ENCODE measurements at regions not wholly inside any gene's neighbourhood (a gene's known extent, or its start where the extent isn't known, plus 50 kb on each side); places are given as distances from the start of the nearest gene placed in this dataset.

DNA sequence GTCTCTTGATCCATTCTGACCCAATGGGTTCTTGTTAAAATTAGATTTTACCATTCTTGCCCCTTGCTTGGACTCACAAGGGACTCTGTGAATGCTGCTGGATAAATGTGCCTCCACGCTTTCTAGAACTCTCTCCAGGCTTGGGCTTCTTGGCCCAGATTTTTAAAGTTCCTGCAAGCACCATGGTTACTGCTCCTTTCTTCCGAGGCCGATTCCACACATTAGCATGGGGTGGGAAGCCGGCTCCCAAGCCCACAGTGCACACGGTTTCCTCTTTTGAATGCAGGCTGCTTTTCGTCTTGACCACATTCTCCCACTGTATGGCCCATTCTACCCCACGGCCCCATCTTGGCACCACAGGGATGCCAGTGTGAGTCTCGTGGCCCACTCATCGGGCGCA, 174.3 kb upstream of the PITRM1 start:
- intact Hi-C loops (cut with DNase I) = no loop called here
- no peak for TF ChIP-seq POLR2A (IDR thresholded peaks at IDR 0.05)
- TF ChIP-seq, protein P1, sequence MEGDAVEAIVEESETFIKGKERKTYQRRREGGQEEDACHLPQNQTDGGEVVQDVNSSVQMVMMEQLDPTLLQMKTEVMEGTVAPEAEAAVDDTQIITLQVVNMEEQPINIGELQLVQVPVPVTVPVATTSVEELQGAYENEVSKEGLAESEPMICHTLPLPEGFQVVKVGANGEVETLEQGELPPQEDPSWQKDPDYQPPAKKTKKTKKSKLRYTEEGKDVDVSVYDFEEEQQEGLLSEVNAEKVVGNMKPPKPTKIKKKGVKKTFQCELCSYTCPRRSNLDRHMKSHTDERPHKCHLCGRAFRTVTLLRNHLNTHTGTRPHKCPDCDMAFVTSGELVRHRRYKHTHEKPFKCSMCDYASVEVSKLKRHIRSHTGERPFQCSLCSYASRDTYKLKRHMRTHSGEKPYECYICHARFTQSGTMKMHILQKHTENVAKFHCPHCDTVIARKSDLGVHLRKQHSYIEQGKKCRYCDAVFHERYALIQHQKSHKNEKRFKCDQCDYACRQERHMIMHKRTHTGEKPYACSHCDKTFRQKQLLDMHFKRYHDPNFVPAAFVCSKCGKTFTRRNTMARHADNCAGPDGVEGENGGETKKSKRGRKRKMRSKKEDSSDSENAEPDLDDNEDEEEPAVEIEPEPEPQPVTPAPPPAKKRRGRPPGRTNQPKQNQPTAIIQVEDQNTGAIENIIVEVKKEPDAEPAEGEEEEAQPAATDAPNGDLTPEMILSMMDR (IDR thresholded peaks at IDR 0.05) = no peak
- Histone ChIP-seq H3K4me1 (no peaks in the 10 kb centered on the region), H3K4me3 (no peak overlapping the region), H3K27ac (no peak overlapping the region), H3K27me3 (no peaks in the 10 kb centered on the region), H3K36me3 (no peaks in the 10 kb centered on the region), H3K9me3 (no peaks in the 10 kb centered on the region)
- DNase-seq = no peak
- ATAC-seq = no peak
- 74% methylated on average over 10 of the region's 10 CpGs for WGBS (ENCODE audit: insufficient coverage, low coverage, low lambda C conversion rate, missing lambda C conversion rate)

- no peak overlapping the region for H3K27ac ChIP-seq
- no peak for ATAC-seq
- 65% methylated on average over 3 of the region's 3 CpGs for whole genome bisulfite sequencing (ENCODE audit: insufficient coverage, low coverage, low lambda C conversion rate, missing lambda C conversion rate)
Measured at GRCh38 chr10:3342771-3343170, 170.2 kb upstream of the PITRM1 start.

DNA sequence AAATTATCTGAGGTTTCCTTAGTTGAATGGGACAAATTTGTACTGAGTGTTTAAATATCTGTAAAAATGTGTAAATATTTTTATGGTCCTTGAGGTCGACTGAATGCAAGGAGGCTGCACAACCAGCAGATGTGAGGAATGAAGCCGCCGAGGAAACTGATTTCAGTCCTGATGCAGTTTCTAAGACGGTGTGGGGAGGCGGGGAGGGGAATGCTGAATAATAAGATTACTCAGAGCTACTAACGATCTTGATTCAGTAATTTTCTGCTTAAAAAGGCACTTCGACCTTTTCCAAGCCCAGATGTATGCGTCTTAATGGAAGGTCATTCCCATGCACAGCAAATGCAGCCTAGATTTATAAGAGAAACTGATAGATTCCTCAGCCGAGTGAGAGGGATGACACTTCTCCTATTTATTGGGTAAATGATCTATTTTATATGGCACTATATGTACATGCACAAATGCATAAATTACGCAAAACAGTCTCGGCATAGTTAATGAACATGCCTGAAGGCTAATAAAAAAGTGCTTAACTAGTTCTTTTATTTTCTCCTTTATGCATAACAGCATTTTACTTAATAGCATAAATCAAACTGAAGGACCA, 167.6 kb upstream of the PITRM1 start:
- Histone ChIP-seq H3K36me3 (no peaks in the 10 kb centered on the region), H3K9me3 (no peaks in the 10 kb centered on the region), H3K4me3 (no peak overlapping the region), H3K27me3 (no peaks in the 10 kb centered on the region), H3K27ac (no peak overlapping the region), H3K4me1 (no peaks in the 10 kb centered on the region)
- WGBS (ENCODE audit: insufficient coverage, low coverage, low lambda C conversion rate, missing lambda C conversion rate) = 69% methylated on average over 11 of the region's 11 CpGs
- no peak for TF ChIP-seq POLR2A (IDR thresholded peaks at IDR 0.05)
- TF ChIP-seq, protein P1 (IDR thresholded peaks at IDR 0.05) = no peak
- intact Hi-C loops (cut with DNase I) = no loop called here
- DNase-seq (no peak), ATAC-seq (no peak)

More at GRCh38 chr10:3342771-3343170, 170.2 kb upstream of the PITRM1 start:
- intact Hi-C loops (cut with DNase I) = no loop called here
- DNase-seq = no peak
- no peak for TF ChIP-seq POLR2A (IDR thresholded peaks at IDR 0.05)
- TF ChIP-seq, protein P1 (IDR thresholded peaks at IDR 0.05) = no peak
- no peaks in the 10 kb centered on the region for H3K9me3 ChIP-seq
- H3K36me3 ChIP-seq = no peaks in the 10 kb centered on the region
- no peak overlapping the region for H3K4me3 ChIP-seq
- no peaks in the 10 kb centered on the region for H3K27me3 ChIP-seq
- no peaks in the 10 kb centered on the region for H3K4me1 ChIP-seq

DNA sequence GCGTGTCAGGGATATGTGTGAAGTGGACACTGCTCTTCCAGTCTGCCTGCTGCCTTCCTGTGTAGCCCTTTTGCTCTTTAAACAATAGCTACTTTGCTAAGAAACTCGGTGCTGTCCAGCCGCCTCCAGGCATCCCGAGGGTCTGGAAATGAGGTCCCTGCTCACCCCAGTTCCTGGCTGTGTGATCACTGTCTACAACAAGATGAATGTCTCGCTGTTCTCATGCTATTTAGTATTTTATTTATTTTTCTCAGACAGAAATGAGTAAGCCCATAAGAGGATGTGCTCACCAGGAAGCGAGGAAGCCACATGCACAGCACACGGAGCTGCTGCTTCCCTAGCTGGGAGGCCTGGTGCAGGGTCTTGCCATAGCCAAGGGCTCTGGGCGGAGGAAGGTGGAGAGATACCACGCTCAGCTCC, 167.0 kb upstream of the PITRM1 start:
- no peaks in the 10 kb centered on the region for H3K27me3 ChIP-seq
- TF ChIP-seq, protein P1 (IDR thresholded peaks at IDR 0.05) = no peak
- no peak for TF ChIP-seq POLR2A (IDR thresholded peaks at IDR 0.05)
- no peak overlapping the region for H3K4me3 ChIP-seq
- 43% methylated on average over 9 of the region's 9 CpGs for WGBS (ENCODE audit: insufficient coverage, low coverage, low lambda C conversion rate, missing lambda C conversion rate)
- H3K9me3 ChIP-seq = no peaks in the 10 kb centered on the region
- H3K36me3 ChIP-seq = no peaks in the 10 kb centered on the region
- intact Hi-C loops (cut with DNase I) = no loop called here
- ATAC-seq (peak in 3 of 4 donors; percentile 22 to 79 (median 47)), DNase-seq (no peak)
- H3K4me1 ChIP-seq = no peaks in the 10 kb centered on the region
- no peak overlapping the region for H3K27ac ChIP-seq

DNA sequence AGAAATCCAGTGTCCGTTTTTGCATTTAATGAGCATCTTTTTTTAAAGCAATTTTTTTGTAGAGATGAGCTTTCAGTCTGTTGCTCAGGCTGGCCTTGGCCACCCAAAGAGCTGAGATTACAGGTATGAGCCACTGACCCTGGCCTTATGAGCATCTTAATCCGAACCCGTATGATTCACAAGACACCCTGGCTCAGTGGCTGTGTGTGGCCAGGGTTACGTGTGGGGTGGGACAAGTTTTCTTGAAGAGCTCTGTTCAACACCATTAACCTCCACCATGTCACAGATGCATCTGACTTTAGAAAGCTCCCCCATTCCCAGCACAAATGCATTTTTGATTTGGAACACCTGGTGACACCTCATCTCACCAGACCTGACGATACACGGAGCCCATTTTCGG, 166.5 kb upstream of the PITRM1 start:
- TF ChIP-seq POLR2A (IDR thresholded peaks at IDR 0.05) = no peak
- TF ChIP-seq, protein P1 (IDR thresholded peaks at IDR 0.05) = no peak
- H3K4me1 ChIP-seq = no peaks in the 10 kb centered on the region
- DNase-seq (no peak), ATAC-seq (no peak)
- no peak overlapping the region for H3K4me3 ChIP-seq
- H3K9me3 ChIP-seq = no peaks in the 10 kb centered on the region
- H3K36me3 ChIP-seq = no peaks in the 10 kb centered on the region
- WGBS (ENCODE audit: insufficient coverage, low coverage, low lambda C conversion rate, missing lambda C conversion rate) = 46% methylated on average over 7 of the region's 7 CpGs
- intact Hi-C loops (cut with DNase I) = no loop called here
- H3K27ac ChIP-seq = no peak overlapping the region
- no peaks in the 10 kb centered on the region for H3K27me3 ChIP-seq

Measured in right lobe of liver (tissue), 6 donors.